OCI-LY1 (cell line): ENCODE measurements at regions not wholly inside any gene's neighbourhood (a gene's known extent, or its start where the extent isn't known, plus 50 kb on each side); places are given as distances from the start of the nearest gene placed in this dataset.

Source experiments
- H2AFZ ChIP-seq: fragments of 200-600 bp; sonication (generic), shearing (Covaris generic); 2 replicates; pipeline ENCODE4 v1.6.0; 2014; ENCODE audit warnings: antibody characterized with exemption, mild to moderate bottlenecking, low read length
- H3F3A ChIP-seq: fragments of 200-600 bp; sonication (generic), shearing (Covaris generic); 2 replicates; pipeline ENCODE4 v1.6.0; 2014; ENCODE audit warnings: mild to moderate bottlenecking, antibody characterized with exemption, low read length, moderate library complexity; ENCODE audit not compliant: insufficient read depth
- H3K27ac ChIP-seq: fragments of 200-600 bp; sonication (generic); 2 replicates; pipeline ENCODE4 v1.5.1; 2014; ENCODE audit warnings: low read length, mixed run types, mild to moderate bottlenecking, low read depth; ENCODE audit not compliant: poor library complexity, severe bottlenecking
- H3K27me3 ChIP-seq: fragments of 200-600 bp; sonication (generic); 2 replicates; pipeline ENCODE4 v1.6.0; 2014; ENCODE audit warnings: antibody characterized with exemption, mild to moderate bottlenecking, low read length, moderate library complexity; ENCODE audit not compliant: insufficient read depth
- H3K36me3 ChIP-seq: fragments of 200-600 bp; sonication (generic); 2 replicates; pipeline ENCODE4 v1.6.1; 2014; ENCODE audit warnings: mild to moderate bottlenecking, antibody characterized with exemption, low read length, moderate library complexity, mixed read lengths; ENCODE audit not compliant: insufficient read depth
- H3K4me1 ChIP-seq: fragments of 200-600 bp; sonication (generic); 2 replicates; pipeline ENCODE4 v1.5.1; 2014; ENCODE audit warnings: mild to moderate bottlenecking, low read length, moderate library complexity; ENCODE audit not compliant: insufficient read depth, severe bottlenecking
- H3K4me2 ChIP-seq: fragments of 200-600 bp; sonication (generic), shearing (Covaris generic); 2 replicates; pipeline ENCODE4 v1.6.1; 2014; ENCODE audit warnings: low read length
- H3K4me3 ChIP-seq: fragments of 200-600 bp; sonication (generic); 2 replicates; pipeline ENCODE4 v1.5.1; 2014; ENCODE audit warnings: low read length, low read depth, mild to moderate bottlenecking, mixed read lengths; ENCODE audit not compliant: poor library complexity, severe bottlenecking
- H3K79me2 ChIP-seq: fragments of 200-600 bp; shearing (Covaris generic); 2 replicates; pipeline ENCODE4 v1.6.1; 2016; ENCODE audit warnings: mixed run types, low read length, mixed read lengths; ENCODE audit not compliant: insufficient read depth
- H3K9ac ChIP-seq: fragments of 200-600 bp; sonication (generic), shearing (Covaris generic); 2 replicates; pipeline ENCODE4 v1.6.1; 2014; ENCODE audit warnings: mild to moderate bottlenecking, low read length, mixed read lengths
- H3K9me2 ChIP-seq: fragments of 200-600 bp; sonication (generic), shearing (Covaris generic); 2 replicates; pipeline ENCODE4 v1.6.1; 2014; ENCODE audit warnings: low read depth, mild to moderate bottlenecking, low read length, mixed read lengths
- H3K9me3 ChIP-seq: fragments of 200-600 bp; shearing (Covaris generic); 2 replicates; pipeline ENCODE4 v1.6.1; 2014; ENCODE audit warnings: low read length, mixed read lengths
- H4K20me1 ChIP-seq: fragments of 200-600 bp; sonication (generic), shearing (Covaris generic); 2 replicates; pipeline ENCODE4 v1.6.0; 2016; ENCODE audit warnings: mild to moderate bottlenecking, low read length; ENCODE audit not compliant: insufficient read depth
- EZH2 ChIP-seq: fragments of 200-600 bp; sonication (generic), shearing (Covaris generic); IDR thresholded peaks from 2 replicates; pipeline ENCODE4 v1.8.0; 2017; ENCODE audit warnings: borderline replicate concordance, mixed run types, mild to moderate bottlenecking, antibody characterized with exemption, low read length, moderate library complexity, mixed read lengths
- TF ChIP-seq, protein P1 (sequence below): fragments of 200-600 bp; sonication (generic), shearing (Covaris generic); IDR thresholded peaks from 2 replicates; pipeline ENCODE4 v1.5.1; 2017; ENCODE audit warnings: mild to moderate bottlenecking, antibody characterized with exemption, low read length, moderate library complexity, mixed read lengths

- Histone ChIP-seq H2AFZ (no peak overlapping the region), H3K4me3 (no peak overlapping the region), H3K79me2 (no peaks in the 10 kb centered on the region), H3K27me3 (no peaks in the 10 kb centered on the region), H3F3A (no peaks in the 10 kb centered on the region), H3K4me2 (no peak overlapping the region), H3K9me3 (no peaks in the 10 kb centered on the region), H3K27ac (no peak overlapping the region), H3K36me3 (no peaks in the 10 kb centered on the region), H3K4me1 (no peaks in the 10 kb centered on the region), H3K9ac (no peak overlapping the region), H4K20me1 (no peaks in the 10 kb centered on the region), H3K9me2 (no peaks in the 10 kb centered on the region)
- TF ChIP-seq, protein P1, sequence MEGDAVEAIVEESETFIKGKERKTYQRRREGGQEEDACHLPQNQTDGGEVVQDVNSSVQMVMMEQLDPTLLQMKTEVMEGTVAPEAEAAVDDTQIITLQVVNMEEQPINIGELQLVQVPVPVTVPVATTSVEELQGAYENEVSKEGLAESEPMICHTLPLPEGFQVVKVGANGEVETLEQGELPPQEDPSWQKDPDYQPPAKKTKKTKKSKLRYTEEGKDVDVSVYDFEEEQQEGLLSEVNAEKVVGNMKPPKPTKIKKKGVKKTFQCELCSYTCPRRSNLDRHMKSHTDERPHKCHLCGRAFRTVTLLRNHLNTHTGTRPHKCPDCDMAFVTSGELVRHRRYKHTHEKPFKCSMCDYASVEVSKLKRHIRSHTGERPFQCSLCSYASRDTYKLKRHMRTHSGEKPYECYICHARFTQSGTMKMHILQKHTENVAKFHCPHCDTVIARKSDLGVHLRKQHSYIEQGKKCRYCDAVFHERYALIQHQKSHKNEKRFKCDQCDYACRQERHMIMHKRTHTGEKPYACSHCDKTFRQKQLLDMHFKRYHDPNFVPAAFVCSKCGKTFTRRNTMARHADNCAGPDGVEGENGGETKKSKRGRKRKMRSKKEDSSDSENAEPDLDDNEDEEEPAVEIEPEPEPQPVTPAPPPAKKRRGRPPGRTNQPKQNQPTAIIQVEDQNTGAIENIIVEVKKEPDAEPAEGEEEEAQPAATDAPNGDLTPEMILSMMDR, result no peak
- TF ChIP-seq EZH2, result no peak
These were observed 161.8 kb upstream of the RIMS1 start for GRCh38 chr6:71724456-71725125.

- Histone ChIP-seq H3K27ac (no peak overlapping the region), H3K4me2 (no peak overlapping the region), H3K36me3 (no peaks in the 10 kb centered on the region), H3K27me3 (no peaks in the 10 kb centered on the region), H3K9me3 (no peaks in the 10 kb centered on the region), H3K9me2 (no peaks in the 10 kb centered on the region), H3K9ac (no peak overlapping the region), H2AFZ (no peak overlapping the region), H4K20me1 (no peaks in the 10 kb centered on the region), H3F3A (no peaks in the 10 kb centered on the region), H3K4me3 (no peak overlapping the region), H3K79me2 (no peaks in the 10 kb centered on the region), H3K4me1 (no peaks in the 10 kb centered on the region)
- TF ChIP-seq, protein P1, result no peak
- TF ChIP-seq EZH2, result no peak
These were observed 161.3 kb upstream of the RIMS1 start for GRCh38 chr6:71725126-71725470.

- H3F3A ChIP-seq, result no peaks in the 10 kb centered on the region
- no peaks in the 10 kb centered on the region for H3K9me2 ChIP-seq
- H3K9ac ChIP-seq, result no peak overlapping the region
- H3K4me2 ChIP-seq, result no peak overlapping the region
- H3K9me3 ChIP-seq, result no peaks in the 10 kb centered on the region
- TF ChIP-seq, protein P1, result no peak
- no peak for TF ChIP-seq EZH2
- H3K27ac ChIP-seq, result no peak overlapping the region
- no peak overlapping the region for H2AFZ ChIP-seq
- H3K36me3 ChIP-seq, result no peaks in the 10 kb centered on the region
- no peaks in the 10 kb centered on the region for H3K27me3 ChIP-seq
- no peak overlapping the region for H3K4me3 ChIP-seq
- H4K20me1 ChIP-seq, result no peaks in the 10 kb centered on the region
- H3K4me1 ChIP-seq, result no peaks in the 10 kb centered on the region
- H3K79me2 ChIP-seq, result no peaks in the 10 kb centered on the region
These were observed 160.2 kb upstream of the RIMS1 start for GRCh38 chr6:71726121-71726520.
